A172 (cell line): ENCODE measurements at regions not wholly inside any gene's neighbourhood (a gene's known extent, or its start where the extent isn't known, plus 50 kb on each side); places are given as distances from the start of the nearest gene placed in this dataset.
"Not testable (repeated sequence)": the region's sequence is repeated elsewhere in the genome, so short reads cannot be mapped to it uniquely, and the experiment has no call there.

Experiments
- DNase-seq: peaks from one replicate; pipeline ENCODE4 v3.0.0-alpha.2; 2015; ENCODE audit warnings: low spot score

DNA sequence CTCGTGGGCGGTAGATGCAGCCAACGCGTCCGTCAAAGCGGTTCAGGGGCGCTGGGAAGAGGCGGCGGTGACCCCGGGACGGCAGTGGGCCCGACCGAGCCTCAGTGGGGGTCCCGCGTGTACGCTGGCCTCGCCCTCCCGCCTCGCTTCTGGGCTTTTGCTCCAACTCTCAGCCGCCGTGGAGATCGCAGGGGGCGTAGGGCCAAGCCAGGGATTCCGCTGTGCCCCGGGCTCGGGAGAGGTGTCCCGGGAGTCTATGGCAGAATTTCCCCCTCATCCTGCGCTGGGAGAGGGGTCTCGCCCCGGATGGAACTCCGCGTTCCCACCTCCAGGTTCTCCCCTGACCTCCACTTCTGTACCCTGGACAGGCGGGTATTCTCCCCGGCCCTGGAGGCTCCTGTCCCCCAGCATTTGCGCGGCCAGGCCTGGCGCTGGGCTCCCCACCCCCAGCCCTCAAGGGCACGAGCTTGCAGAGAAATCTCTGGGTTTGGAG is 131.9 kb downstream of the MRPL36 start:
- no peak for DNase-seq

- DNase-seq = no peak
Measured at GRCh38 chr5:1666812-1667588, 132.6 kb downstream of the MRPL36 start.

DNA sequence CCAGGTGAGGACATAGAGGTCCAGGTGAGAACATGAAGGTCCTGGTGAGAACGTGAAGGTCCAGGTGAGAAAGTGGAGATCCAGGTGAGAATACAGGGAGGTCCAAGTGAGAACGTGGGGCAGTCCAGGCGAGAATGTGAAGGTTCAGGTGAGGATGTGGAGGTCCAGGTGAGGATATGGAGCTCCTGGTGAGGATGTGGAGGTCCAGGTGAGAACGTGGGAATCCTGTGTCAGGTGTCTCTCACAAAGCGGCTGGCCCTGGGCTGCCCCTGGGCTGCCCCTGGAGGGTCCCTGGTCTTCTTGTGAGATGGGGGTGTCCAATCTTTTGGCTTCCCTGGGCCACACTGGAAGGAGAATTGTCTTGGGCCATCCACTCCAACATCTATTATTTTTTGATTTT is 133.4 kb downstream of the MRPL36 start:
- DNase-seq = no peak

DNA sequence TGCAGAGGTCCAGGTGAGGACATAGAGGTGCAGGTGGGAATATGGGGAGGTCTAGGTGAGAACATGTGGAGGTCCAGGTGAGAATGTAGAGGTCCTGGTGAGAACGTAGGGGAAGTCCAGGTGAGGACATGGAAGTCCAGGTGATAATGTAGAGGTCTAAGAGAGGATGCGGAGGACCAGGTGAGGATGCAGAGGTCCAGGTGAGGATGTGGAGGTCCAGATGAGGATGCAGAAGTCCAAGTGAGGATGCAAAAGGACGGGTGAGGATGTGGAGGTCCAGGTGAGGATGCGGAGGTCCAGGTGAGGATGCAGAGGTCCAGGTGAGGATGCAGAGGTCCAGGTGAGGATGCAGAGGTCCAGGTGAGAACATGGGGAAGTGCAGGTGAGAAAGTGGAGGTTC is 133.8 kb downstream of the MRPL36 start:
- no peak for DNase-seq

DNA sequence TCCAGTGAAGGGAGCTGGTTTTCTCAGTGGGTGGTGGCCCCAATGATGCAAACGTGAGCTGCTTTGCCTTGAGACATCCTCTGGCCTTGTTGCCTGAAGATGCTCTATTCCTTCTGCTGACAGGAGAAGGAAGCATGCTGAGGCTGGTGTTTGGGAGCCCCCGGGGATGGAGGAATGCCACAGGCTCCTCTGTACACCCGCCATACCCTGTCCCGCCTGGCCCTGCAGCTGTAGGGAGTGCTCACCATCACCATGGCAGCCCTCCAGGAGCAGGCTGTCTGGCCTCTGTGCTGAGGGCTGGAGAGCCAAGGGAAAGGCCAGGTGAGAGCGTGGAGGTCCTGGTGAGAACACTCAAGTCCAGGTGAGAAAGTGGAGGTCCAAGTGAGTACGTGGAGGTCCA is 134.4 kb downstream of the MRPL36 start:
- DNase-seq = no peak

DNA sequence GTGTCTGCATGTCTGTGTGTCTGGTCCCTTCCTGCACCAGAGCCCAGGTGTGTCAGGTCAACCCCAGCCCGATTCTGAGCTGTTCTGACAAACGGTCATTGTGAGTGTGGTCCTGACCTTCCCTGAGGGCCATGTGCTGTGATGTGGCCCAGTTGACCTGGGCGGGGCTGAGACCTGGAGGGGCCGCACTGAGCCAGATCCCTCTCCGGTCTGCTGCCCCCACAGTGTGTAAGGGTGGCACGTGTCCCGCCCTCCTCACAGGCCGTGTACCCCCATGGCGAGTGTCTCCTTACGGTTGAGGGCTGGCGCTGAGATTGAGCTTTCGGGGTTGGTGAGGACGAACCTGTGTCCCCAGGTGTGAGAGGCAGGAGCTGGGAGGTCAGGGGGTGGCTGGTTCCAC is 136.5 kb downstream of the MRPL36 start:
- no peak for DNase-seq

GRCh38 chr5:1662559-1663085 is 137.0 kb downstream of the MRPL36 start:
- no peak for DNase-seq

DNA sequence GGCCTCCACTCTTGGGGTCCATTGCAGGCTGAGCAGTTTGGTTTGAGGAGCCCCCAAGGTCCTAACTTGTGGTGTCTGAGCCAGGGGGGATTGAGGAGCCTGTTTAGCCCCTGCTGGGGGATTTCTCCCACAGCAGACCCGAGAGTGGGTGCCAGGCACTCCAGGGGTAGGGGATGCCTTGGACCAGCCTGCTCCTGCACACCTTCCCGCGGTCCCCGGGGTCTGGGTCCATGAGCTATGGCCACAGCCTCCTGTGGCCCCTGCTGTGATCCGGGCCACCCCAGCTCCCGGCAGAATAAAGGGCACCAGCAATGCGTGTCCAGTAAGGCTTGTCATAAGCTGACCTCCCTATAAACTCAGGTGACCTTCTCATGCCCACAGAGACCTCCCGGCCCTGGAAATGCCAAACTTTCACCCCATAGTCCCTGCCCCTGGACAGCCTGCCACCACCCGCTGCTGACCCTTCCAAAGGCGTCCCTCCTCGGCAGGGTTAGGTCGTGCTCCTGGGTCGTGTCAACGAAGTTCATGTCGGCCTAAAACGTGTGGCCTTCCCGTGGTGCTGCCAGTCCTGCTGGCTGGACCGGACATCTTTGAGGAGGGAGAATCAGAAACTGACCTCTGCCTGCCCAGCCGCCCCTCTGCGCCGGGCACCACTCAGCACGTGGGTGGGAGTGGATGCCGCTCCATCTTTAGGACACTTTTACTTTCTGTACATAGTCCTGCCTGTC is 137.6 kb downstream of the MRPL36 start:
- no peak for DNase-seq

GRCh38 chr5:1661311-1661710 is 137.6 kb upstream of the LPCAT1 start:
- no peak for DNase-seq

GRCh38 chr5:1660511-1660910 is 136.8 kb upstream of the LPCAT1 start:
- no peak for DNase-seq

DNA sequence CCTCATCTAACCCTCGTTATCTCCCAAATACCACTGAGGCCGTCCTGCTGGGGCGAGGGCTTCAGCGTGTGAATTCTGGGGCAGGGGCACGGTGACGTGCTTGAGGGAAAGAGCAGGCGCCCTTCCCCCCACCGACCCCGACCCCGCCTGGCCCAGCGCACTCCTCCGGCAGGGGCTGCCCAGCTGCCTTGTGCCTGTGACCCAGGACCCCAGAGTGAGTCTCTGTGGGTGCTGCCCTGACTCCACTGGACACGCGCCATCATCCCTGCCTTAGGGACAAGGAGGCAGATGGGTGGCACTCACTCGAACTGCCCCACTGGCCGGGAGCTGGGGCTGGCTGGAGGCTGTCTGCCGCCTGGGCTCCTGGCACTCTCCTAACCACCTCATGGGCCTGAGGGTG is 136.2 kb upstream of the LPCAT1 start:
- DNase-seq = no peak

DNA sequence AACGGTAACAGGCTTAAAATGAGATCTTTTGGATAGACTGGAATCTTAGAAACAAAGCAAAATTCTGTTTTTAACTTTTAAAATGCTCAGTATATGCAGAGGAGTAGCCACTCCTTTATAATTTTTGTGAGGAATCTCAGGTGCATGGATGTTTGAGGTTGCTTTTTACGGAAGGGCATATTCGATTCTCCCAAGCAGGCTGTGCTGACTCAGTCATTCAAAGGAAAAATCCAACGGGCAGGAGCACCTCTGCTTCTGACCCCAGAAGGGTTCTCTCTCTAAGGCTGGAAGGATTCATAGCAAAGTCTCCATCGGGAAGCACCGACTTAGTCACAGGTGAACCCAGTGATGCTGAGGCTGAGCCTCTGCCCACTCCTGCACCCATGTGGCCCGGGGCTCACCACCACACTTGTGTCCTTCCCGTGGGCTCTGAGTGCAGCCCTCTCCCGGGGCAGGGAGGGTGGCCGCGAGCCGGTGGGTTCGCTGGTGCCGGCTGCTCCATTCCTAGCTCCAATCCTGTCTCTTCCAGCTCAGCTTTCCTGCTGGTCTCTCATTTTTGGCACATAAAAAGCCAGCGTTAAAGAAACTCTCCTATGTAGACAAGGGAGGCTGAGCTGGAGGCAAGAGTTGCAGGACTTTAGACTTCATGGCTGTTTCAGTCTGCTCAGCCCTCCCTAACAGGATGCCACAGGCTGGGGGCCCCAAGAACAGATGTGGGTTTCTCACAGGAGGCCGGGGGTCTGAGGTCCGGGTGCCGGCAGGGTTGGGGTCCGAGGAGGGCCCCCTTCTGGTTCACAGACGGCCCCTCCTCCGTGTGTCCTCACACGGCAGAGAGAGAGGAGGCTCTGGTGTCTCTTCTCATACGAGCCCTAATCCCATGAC is 135.6 kb upstream of the LPCAT1 start:
- no peak for DNase-seq

GRCh38 chr5:1658665-1659064 is 134.9 kb upstream of the LPCAT1 start:
- no peak for DNase-seq

- no peak for DNase-seq
Measured at GRCh38 chr5:1657161-1657741, 133.5 kb upstream of the LPCAT1 start.

DNA sequence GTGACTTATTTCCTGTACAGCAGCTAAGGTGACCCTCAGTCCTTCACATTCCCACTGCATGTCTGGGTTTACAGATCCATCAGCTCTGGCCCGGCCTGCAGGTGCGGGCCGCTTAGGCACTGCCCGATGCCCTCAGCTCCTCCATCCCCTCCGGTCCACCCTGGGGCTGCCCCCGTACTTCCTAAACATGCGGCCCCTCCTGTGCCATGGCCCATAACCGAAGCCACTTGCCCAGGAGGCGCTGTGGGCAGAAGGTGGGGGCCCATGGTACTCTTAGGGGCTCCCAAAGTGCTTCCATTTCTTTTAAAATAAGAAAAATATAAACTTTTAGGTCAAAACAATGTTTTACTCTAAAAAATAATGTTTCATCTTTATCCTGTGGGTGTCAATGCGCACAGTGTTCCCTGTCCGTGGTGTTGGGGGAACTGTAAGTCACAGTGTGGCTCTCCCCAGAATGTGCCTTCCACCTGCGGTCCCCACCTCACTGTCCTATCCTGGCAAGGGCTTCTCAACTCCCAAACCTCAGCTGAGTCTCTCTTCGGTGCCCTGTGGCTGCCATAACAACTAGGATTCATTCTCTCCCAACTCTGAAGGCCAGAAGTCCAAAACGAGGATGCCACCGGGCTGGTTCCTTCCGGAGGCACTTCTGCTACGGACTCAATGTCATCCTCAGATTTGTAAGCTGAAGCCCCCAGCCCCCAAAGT is 132.7 kb upstream of the LPCAT1 start:
- no peak for DNase-seq

- DNase-seq = no peak
Measured at GRCh38 chr5:1655496-1656270, 131.9 kb upstream of the LPCAT1 start.

- DNase-seq = no peak
Measured at GRCh38 chr5:1654786-1655495, 131.2 kb upstream of the LPCAT1 start.

DNA sequence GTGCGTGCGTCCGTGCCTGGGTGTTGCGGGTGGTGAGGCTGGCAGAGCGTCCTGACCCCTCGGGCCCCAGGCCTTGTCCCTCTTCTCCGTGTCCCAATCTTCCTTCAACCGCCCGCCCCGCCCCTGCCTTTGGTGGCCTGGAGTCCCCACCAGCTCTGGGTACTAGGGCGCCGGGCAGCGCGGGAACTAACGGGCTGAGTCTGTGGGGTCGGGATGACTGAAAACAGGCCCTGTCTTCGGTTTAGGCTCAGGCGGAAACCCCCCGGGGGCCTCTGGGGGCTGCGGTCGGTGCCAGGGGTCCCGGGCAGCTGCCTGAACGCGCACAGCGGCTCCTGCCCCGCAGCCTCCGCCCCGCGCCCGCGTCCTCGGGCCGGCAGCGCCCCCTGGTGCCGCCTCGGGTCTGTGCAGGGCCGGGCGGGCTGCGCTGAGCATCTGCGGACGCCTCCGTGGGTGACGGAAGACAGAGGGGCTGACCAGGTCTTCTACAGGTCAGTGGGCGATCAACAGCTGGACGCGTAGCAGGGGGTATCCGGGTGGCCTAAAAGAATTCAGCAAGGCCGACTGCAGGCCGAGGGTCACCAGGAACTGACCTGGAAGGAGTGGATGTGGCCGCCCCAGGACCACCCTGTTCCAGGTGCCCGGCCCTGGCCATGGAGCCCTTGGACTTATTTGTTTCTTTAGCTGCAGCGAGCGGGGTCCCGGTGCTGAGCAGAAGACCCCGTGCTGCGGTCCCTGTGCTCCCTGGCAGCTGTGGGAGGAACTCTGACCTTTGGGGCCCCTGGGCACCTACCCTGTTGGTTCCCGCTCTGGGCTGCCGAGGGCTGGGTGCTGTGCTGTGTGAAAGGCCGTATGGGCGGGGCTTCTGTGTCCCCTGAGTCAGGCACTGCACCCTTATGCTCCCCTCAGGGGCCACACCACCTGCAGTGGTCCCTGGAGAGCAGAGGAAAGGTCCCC is 130.2 kb upstream of the LPCAT1 start:
- not testable (repeated sequence) for DNase-seq
